GM21723 (cell line): ENCODE measurements at regions not wholly inside any gene's neighbourhood (a gene's known extent, or its start where the extent isn't known, plus 50 kb on each side); places are given as distances from the start of the nearest gene placed in this dataset.
"Not testable (repeated sequence)": the region's sequence is repeated elsewhere in the genome, so short reads cannot be mapped to it uniquely, and the experiment has no call there.

Experiments
- ATAC-seq: cut with Tn5 transposase; IDR thresholded peaks from one replicate; pipeline ENCODE4 v1.9.1; 2021; ENCODE audit warnings: mild to moderate bottlenecking, moderate library complexity; ENCODE audit not compliant: unreplicated experiment

DNA sequence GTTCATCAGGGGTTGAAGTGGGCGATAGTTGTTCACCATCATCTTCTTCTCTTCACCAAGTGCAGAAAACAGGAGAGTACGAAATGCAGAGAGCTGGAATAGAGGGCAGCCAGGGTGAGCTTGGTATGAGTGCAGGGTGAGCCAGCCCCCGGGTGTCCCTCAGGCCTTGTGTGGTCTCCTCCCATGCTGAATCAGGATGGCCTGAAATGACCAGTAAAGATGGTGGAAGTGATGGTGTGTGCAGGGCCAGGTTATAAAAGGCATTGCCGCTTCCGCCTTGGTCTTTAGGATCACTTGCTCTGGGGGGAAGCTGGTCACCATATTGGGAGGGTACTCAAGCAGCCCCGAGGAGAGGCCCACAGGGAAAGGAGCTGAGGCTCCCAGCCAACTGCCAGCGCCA is 66.4 kb upstream of the METTL9 start:
- ATAC-seq, result not testable (repeated sequence)

GRCh38 chr16:21533474-21533873 is 65.9 kb upstream of the METTL9 start:
- ATAC-seq, result not testable (repeated sequence)

DNA sequence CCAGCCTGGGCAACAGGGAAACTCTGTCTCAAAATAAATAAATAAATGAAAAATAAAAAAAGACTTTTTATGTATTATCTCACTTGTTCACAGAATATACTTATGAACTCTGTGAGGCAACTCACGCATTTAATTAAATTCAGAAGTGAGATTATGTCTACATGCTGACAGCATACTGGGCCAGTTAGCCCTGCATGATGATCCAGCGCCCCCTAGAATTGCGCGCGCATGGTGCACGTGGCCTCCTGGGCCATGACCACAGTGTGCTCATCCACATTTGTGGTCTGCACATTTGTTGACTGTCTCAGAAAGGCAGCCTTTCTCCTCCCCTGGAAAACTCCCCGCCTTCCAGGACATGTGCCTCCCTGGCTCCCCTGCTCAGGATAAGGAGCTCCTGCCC is 64.8 kb upstream of the METTL9 start:
- ATAC-seq, result not testable (repeated sequence)

GRCh38 chr16:21535201-21535600 is 64.2 kb upstream of the METTL9 start:
- not testable (repeated sequence) for ATAC-seq

DNA sequence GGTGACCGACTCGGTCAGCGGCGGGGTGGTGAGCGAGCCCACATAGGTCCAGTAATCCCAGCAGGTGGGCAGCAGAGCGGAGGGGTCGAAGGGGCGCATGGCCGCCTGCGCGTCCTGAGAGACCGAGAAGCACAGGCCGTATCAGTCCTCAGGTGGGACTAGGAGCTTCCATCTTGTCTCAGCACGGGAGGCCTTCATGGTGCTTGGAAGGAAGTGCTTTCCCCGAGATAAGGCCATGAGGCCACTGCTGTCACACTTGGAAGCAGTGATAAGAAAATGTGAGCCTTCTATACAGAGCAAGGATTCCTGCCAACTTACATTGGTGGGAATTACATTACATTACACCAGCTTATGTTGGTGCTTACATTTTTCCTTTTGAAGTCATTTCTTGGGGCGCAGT is 62.6 kb upstream of the METTL9 start:
- ATAC-seq, result not testable (repeated sequence)

GRCh38 chr16:21537598-21537997 is 61.8 kb upstream of the METTL9 start:
- not testable (repeated sequence) for ATAC-seq

DNA sequence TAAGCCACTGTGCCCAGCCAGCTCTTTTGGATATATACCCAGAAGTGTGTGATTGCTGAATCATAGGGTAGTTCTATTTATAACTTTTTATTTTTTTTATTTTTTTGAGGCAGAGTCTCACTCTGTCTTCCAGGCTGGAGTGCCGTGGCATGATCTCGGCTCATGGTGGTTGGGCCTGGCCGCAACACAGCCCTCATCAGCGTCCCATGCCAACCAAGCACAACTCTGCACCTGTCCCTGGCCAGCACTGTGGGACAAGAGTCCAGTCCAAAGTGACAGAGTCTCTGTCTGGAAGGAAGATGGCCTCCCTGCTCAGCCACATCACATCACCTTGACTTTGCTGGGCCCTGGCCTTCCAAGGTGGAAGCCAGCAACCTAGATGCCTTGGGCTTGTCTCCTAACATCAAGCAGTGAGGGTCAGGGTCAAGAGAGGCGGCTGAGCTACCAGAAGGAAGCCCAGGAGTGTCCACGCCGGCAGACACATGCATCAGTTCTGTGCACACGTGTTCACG is 60.2 kb upstream of the METTL9 start:
- ATAC-seq, result not testable (repeated sequence)

DNA sequence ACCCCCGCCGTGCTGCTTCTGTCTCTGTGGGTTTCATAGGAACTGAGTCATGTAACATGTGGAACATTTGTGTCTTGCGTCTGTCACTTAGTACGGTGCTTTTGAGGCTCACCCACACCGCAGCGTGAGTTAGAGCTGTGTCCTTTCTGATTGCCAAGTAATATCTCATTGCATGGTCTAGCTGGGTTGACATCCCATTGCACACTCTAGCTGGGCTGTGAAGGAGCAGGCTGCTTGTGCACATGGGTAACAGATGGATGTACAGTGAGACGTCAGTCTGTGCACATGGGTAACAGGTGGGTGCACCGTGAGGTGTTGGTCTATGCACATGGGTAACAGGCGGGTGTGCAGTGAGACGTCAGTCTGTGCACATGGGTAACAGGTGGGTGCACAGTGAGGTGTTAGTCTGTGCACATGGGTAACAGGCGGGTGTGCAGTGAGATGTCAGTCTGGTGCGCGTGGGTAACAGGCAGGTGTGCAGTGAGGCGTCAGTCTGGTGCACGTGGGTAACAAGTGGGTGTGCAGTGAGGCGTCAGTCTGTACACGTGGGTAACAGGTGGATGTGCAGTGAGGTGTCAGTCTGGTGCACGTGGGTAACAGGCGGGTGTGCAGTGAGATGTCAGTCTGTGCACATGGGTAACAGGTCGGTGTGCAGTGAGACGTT is 58.5 kb upstream of the METTL9 start:
- peak; percentile 72 for ATAC-seq

DNA sequence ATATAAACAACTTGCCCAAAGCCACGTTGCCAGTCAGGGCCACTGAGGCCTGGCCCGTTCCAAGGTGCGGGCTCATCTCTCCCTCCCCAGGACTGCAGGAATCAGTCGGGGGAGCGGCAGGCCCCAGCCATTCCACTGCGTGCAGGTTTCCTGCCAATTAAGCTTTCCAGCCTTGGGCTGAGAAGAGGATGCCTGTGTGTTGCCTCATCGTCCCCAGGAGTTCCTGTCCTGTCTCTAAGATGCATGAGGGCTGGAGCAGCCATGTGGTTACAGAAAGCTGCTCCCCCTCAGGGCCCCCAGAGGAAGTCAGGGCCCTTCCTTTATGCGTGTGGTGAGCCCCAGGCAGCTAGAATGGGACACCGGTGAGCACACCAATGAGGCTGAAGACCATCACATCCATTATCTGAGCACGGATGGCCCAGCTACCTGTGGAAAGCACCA is 57.7 kb upstream of the METTL9 start:
- ATAC-seq, result not testable (repeated sequence)

DNA sequence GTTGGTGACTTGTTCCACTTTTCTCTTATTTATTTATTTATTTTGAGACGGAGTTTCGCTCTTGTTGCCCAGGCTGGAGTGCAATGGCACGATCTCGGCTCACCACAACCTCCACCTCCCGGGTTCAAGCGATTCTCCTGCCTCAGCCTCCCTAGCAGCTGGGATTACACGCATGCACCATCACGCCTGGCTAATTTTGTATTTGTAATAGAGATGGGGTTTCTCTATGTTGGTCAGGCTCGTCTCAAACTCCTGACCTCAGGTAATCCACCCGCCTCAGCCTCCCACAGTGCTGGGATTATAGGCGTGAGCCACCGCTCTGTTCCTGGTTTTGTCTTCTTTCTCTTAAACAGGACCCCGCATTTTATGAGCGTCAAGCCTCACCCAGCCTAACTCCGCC is 57.3 kb upstream of the METTL9 start:
- ATAC-seq, result not testable (repeated sequence)

GRCh38 chr16:21542491-21543124 is 56.8 kb upstream of the METTL9 start:
- ATAC-seq, result not testable (repeated sequence)

DNA sequence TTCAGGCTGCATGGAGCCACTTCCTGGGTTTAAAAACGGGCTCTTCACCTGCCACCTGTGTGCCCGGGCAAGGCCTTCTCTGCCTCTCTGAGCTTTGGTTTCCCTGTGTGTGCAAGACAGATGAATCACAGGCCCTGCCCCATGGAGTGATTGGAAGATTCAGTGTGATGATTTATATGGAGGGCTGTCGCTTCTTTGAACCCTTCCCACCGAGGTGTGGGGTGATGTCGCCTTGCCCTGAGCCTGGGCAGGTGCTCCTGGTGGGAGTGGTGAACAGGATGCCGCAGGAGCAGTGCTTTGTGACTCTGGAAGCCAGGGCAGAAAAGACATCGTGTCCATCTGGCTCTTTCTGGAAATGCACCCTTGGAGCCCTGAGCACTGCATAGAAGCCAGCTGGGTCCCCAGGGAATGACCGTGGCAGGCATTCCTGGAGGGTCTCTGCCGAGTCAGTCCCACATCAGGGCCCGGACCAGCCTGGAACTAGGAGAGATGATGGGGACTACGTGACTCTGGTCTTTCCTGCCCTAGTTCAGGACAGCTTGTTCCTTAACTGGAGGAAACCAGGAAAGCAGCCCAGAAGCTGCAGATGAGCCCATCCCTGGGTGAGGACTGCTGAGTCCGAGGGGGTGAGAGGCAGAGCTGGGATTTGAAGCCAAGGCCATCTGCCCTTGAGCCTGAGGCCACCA is 56.1 kb upstream of the METTL9 start:
- not testable (repeated sequence) for ATAC-seq

DNA sequence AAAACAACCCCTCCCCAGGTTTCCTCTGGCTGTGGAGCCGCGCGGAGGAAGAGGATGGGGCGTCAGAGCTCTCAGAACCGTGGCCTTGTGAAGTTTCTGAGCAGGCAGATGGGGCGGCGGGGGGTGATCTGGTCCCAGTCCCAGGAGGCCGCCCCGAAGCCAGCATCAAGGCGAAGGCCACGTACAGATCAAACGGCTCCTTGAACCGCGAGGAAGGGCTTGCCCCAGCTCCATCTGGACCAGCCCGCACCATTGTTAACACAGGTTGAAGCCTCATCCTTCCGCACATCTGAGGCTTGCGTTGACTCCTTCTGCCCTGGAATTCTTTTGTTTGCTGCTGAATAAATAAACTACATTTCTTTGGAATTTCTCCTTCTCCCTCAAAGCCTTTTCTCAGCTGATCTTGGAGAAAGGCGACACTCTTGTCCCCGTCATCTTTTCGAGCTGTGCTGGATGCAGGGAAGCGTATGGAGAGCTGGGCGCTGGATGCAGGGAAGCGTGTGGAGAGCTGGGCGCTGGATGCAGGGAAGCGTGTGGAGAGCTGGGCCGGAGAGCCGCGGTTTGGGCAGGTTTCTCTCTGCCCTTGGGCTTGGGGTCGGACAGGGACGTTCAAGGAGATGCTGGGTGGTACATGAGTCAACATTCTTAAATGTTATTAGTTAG is 53.6 kb upstream of the METTL9 start:
- not testable (repeated sequence) for ATAC-seq

DNA sequence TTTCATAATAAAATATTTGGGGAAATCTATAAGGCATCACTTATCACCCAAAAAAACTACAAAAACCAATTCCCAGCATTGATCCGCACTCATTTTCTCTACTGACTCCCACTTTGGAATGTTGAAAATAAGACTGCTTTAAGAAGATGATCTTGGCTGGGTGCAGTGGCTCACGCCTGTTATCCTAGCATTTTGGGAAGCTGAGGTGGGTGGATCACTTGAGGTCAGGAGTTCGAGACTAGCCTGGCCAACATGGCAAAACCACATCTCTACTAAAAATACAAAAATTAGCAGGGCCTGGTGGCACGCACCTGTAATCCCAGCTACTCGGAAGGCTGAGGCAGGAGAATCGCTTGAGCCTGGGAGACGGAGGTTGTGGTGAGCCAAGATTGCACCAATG is 50.0 kb upstream of the METTL9 start:
- not testable (repeated sequence) for ATAC-seq
